Activated CD4-positive, alpha-beta memory T cell treated with anti-CD3 and anti-CD28 coated beads for 36 hours (primary cell): ENCODE measurements at regions not wholly inside any gene's neighbourhood (a gene's known extent, or its start where the extent isn't known, plus 50 kb on each side); places are given as distances from the start of the nearest gene placed in this dataset.

Source experiments
- CTCF ChIA-PET: fragments of 350-600 bp; sonication (Branson Sonifier 250); formaldehyde crosslinking; loops from one replicate; lab custom pipeline; 2021; ENCODE audit warnings: antibody characterized with exemption, inconsistent platforms; lab: Charles Lee
- POLR2A ChIA-PET: fragments of 350-600 bp; sonication (Branson Sonifier 250); formaldehyde crosslinking; loops from one replicate; lab custom pipeline; 2021; ENCODE audit warnings: antibody characterized with exemption; lab: Charles Lee
- DNase-seq: peaks from one replicate; pipeline ENCODE4 v3.0.0-alpha.2; 2020
- H3K27ac Mint-ChIP-seq: one replicate; pipeline ENCODE4 v1.8.0; 2021; ENCODE audit warnings: mixed read lengths
- H3K27me3 Mint-ChIP-seq: one replicate; pipeline ENCODE4 v1.8.0; 2021; ENCODE audit warnings: mixed read lengths
- H3K36me3 Mint-ChIP-seq: one replicate; pipeline ENCODE4 v1.8.0; 2021; ENCODE audit warnings: mixed read lengths
- H3K4me1 Mint-ChIP-seq: one replicate; pipeline ENCODE4 v1.8.0; 2021; ENCODE audit warnings: low read depth, mixed read lengths
- H3K4me3 Mint-ChIP-seq: one replicate; pipeline ENCODE4 v1.8.0; 2021; ENCODE audit warnings: mild to moderate bottlenecking, mixed read lengths
- H3K9me3 Mint-ChIP-seq: one replicate; pipeline ENCODE4 v1.8.0; 2021; ENCODE audit warnings: mixed read lengths
- intact Hi-C: fragments of 100-400 bp; cut with micrococcal nuclease; formaldehyde crosslinking; loops from one replicate; pipeline ENCODE4 v1.15.1; 2023

DNA sequence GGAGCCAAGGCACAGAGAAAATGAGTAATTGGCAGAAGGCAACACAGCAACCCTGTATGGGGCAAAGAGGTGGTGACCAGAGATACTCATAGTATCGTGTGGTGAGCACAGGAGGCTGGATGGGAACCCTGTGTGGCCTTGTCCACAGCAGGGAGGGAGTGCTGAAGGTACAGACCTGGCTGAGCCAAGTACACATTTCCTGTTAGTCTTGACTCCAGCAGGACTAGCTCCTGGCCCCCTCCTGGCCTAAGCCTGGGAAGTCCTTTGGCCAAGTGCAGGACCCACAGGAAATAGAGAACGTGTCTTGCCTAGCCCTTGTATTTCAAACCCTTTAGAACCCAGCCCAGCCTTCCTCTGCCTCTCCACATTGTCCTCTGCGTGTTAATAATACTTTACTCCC is 289.8 kb upstream of the PWP1 start:
- Mint-ChIP-seq H3K4me1 (peaks cover 36% of the 10 kb centered on the region), H3K9me3 (no peaks in the 10 kb centered on the region), H3K36me3 (no peaks in the 10 kb centered on the region), H3K27ac (peak overlapping the region; percentile 1), H3K4me3 (no peak overlapping the region), H3K27me3 (no peaks in the 10 kb centered on the region)
- intact Hi-C loops, result no loop called here
- DNase-seq, result no peak
- ChIA-PET POLR2A (no interaction called here), CTCF (no interaction called here)

DNA sequence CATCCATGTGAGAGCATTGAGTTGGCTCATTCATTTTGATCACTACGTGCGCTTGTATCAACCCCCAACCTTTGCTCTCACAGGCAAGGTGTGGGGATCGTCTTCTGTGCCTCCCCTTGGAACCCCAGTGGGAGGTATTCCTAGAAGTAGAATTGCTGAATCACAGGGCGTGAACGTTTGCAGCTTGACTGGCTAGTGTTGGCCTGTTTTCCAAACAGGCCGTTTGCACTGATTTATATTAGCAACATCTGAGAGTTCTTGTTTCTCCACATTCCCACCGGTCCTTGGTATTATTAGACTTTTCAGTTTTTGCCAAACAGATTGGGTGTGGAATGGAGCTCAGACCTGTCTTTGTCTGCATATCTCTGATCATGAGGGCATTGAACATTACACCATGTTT is 288.6 kb upstream of the PWP1 start:
- no peaks in the 10 kb centered on the region for H3K36me3 Mint-ChIP-seq
- H3K27me3 Mint-ChIP-seq, result no peaks in the 10 kb centered on the region
- DNase-seq, result no peak
- ChIA-PET POLR2A (no interaction called here), CTCF (no interaction called here)
- intact Hi-C loops, result no loop called here
- H3K4me3 Mint-ChIP-seq, result no peak overlapping the region
- H3K27ac Mint-ChIP-seq, result no peak overlapping the region
- no peaks in the 10 kb centered on the region for H3K9me3 Mint-ChIP-seq
- peaks cover 28% of the 10 kb centered on the region for H3K4me1 Mint-ChIP-seq

DNA sequence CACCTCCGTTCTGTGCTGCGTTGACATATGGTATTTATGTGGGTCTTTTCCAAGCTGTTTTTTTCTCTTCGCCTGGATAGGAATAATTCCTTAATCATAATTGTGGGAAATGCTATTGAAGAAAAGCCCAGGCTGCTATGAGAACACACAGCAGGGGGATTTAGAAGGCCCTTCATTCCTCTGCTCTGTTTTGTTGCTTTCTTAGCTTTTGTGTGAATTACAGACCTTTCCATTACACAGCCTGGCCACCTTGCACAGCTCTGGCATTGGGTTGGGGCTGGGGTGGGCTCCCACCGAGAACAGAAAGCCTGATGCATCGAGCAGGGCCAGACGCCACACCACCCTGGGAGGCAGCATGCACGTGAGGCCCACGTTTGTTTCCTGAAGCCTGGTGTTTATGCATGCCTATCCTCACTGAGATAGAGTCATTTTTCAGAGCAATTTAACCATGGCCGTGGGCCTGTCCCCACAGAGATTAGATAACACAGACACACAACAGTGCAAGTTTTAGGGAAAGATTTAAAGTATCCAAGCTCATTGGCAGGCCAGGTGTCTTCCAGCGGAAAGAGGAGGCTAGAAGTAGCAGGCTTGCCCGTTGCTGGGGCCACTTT is 287.6 kb upstream of the PWP1 start:
- no peaks in the 10 kb centered on the region for H3K27me3 Mint-ChIP-seq
- peaks cover 18% of the 10 kb centered on the region for H3K4me1 Mint-ChIP-seq
- no peak overlapping the region for H3K27ac Mint-ChIP-seq
- ChIA-PET POLR2A (no interaction called here), CTCF (interaction anchor here (15.5 kb wide), 1 partner anchor 269 kb away, joined by 182 read pairs; no protein-coding TSS in a partner anchor)
- DNase-seq, result no peak
- intact Hi-C loops, result no loop called here
- H3K4me3 Mint-ChIP-seq, result no peak overlapping the region
- H3K9me3 Mint-ChIP-seq, result no peaks in the 10 kb centered on the region
- no peaks in the 10 kb centered on the region for H3K36me3 Mint-ChIP-seq

DNA sequence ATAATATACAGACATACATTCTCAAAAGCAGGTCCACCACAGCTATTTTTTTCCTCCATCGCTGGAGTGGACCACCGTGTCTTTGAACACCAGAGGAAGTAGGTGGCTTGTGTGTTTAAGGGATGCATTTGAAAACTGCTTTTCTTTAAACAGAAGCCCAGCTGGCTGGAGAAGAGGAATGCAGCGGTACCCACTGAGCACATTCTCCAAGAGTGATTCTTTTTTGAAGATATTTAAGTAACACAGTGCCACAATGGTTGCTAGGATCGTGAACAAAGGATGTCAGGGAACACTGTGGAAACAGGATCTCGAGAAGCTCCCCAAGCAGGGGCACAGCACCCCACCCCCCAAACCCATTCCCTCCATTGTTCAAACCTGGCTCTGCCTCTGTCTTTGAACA is 286.6 kb upstream of the PWP1 start:
- H3K36me3 Mint-ChIP-seq, result no peaks in the 10 kb centered on the region
- DNase-seq, result no peak
- ChIA-PET CTCF (interaction anchor here (0.6 to 15.5 kb wide), 2 partner anchors 13 to 270 kb away, joined by 3 to 182 read pairs; no protein-coding TSS in a partner anchor), POLR2A (no interaction called here)
- H3K27me3 Mint-ChIP-seq, result no peaks in the 10 kb centered on the region
- H3K9me3 Mint-ChIP-seq, result no peaks in the 10 kb centered on the region
- H3K4me1 Mint-ChIP-seq, result peaks cover 10% of the 10 kb centered on the region
- no peak overlapping the region for H3K27ac Mint-ChIP-seq
- intact Hi-C loops, result no loop called here
- no peak overlapping the region for H3K4me3 Mint-ChIP-seq

DNA sequence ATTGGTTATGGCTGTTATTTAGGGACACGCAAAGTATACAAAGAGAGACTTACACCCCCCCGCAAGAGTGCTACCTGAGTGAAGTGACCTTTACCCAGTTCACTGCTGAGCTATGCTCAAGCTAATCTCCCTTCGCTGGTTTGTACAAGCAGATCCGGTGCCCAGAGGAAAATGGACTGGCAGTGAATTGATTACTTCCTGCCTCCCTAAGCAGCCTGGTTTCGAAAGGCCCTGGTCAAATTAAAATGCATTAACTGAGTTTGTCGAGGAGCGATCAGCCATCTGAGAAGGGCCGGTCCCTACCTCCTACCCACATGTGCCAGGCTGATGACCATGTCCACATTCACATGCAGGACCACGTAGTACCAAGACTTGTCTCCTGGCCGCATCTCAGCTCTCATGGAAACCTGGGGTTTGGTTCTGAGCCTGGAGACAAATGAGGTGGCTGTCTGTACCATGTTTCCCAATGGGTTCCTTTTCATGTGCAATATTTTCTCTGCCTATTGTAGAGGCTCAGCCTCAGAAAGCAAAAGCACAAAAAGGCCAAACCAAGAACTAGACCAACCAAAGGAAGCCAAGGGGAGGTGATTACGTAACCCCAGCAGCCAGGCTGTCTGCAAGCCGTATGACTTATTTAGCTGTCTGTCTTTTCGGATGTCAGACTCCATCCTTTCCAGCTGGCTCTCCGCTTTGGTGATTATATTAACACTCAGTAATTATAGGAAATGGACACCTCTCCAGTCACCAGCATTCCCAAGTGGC is 284.7 kb upstream of the PWP1 start:
- H3K36me3 Mint-ChIP-seq, result no peaks in the 10 kb centered on the region
- POLR2A ChIA-PET, result no interaction called here

DNA sequence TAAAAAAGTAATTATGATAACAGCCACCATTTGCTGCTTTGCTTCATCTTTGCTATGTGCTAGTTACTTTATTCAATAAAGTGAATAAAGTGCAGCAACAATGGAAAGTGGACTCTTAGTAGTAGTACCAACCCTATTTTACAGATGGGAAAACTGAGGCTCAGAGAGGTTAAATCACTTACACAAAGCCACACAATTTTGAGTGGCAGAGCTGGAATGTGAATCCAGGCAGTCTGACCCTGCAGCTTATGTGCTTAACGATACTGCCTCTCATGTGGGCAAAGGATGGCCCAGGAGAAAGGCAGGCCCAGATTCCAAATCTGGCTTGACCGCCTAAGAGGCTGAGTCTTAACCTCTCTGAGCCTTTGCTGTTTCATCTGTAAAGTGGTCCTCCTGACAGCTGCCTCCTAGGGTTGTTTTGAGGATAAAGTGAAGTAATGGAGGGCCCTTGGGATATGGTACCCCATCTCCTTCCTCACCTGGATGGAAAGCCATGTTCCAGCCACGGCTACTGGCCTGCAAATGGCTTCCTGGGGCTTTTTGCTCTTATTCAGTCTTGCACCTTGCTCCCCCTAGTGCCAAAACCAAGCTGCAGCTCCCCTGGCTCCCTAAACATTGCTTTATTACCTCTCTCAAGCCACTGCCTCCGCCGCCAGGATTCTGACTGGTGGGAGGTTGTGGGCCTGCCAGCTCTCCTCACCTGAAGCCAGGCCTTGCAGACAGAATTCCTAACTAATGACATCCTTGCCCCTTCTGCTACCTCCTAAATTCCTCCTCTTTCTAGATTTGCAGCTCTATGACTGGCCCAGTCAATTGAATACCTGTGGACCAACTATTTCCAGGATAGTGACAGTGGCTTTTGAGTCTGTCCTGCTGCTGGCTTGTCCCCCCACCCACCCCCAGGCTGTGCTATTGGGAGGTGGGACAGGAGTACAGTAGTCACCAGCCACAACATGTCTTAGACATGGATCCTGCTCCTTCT is 283.3 kb upstream of the PWP1 start:
- Mint-ChIP-seq H3K4me3 (no peak overlapping the region), H3K36me3 (no peaks in the 10 kb centered on the region), H3K4me1 (peaks cover 6% of the 10 kb centered on the region), H3K27ac (no peak overlapping the region), H3K9me3 (no peaks in the 10 kb centered on the region), H3K27me3 (no peaks in the 10 kb centered on the region)
- DNase-seq, result peak; percentile 77
- POLR2A ChIA-PET, result no interaction called here
- intact Hi-C loops, result loop anchor here (1.0 to 10.0 kb wide), 4 partner anchors 30 to 271 kb away; a partner anchor contains a TSS
- CTCF ChIA-PET, result interaction anchor here (0.8 to 15.5 kb wide), 41 partner anchors 10 to 310 kb away, joined by 3 to 182 read pairs (median 4); no protein-coding TSS in a partner anchor

More for the DNA sequence above, 284.7 kb upstream of the PWP1 start:
- Mint-ChIP-seq H3K9me3 (no peaks in the 10 kb centered on the region), H3K27ac (no peak overlapping the region), H3K4me1 (peaks cover 6% of the 10 kb centered on the region), H3K27me3 (no peaks in the 10 kb centered on the region), H3K4me3 (no peak overlapping the region)
- CTCF ChIA-PET, result interaction anchor here (1.2 to 15.5 kb wide), 7 partner anchors 44 to 272 kb away, joined by 4 to 182 read pairs (median 10); no protein-coding TSS in a partner anchor
- intact Hi-C loops, result loop anchor here (10.0 kb wide), 1 partner anchor 176 kb away; no protein-coding TSS in a partner anchor
- DNase-seq, result no peak

DNA sequence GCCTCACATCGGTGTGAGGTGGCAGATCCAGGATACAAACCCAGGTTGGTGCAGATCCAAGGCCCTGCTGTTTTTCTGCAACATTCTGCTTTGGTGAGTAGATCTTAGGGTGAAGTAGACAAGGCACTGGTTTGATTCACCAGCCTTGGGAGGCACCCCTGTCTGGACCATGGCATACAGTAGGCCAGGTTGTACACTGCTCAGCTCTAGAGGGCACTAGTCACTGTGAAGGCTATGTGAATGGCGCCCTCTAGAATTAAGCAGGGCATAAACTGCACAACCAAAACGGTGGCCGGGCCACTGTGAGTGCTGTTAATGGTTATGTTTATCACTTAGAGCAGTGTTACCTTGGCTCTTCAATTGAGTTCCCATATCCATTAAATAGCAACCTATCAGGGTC is 280.6 kb upstream of the PWP1 start:
- no peak overlapping the region for H3K27ac Mint-ChIP-seq
- H3K36me3 Mint-ChIP-seq, result no peaks in the 10 kb centered on the region
- no peak overlapping the region for H3K4me3 Mint-ChIP-seq
- CTCF ChIA-PET, result interaction anchor here (0.6 to 15.5 kb wide), 15 partner anchors 25 to 276 kb away, joined by 3 to 182 read pairs (median 4); no protein-coding TSS in a partner anchor
- intact Hi-C loops, result loop anchor here (1.0 to 10.0 kb wide), 2 partner anchors 180 to 202 kb away; no protein-coding TSS in a partner anchor
- H3K27me3 Mint-ChIP-seq, result no peaks in the 10 kb centered on the region
- H3K9me3 Mint-ChIP-seq, result no peaks in the 10 kb centered on the region
- H3K4me1 Mint-ChIP-seq, result no peaks in the 10 kb centered on the region
- DNase-seq, result peak; percentile 38
- POLR2A ChIA-PET, result interaction anchor here (1.3 kb wide), 1 partner anchor 84 kb away, joined by 5 read pairs; no protein-coding TSS in a partner anchor

DNA sequence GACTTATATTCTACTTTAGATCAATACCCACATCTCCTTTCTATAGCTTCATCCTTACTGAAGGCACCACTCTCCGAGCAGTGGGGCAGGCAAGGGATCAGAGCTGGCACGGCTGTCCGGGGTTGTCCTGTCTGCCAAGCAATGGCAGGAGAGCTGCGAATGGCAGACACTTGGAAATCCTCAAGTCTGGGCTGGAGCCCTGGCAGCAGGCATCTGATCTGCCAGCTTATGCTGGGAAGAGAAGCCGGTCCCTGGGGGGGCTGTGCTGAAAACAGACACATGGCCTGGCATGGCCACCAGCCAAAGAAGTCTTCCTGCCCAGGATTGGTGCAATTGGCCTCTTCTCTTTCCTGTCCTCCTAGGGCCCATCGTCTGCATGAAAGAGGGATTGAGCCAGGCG is 280.2 kb upstream of the PWP1 start:
- ChIA-PET CTCF (interaction anchor here (0.6 to 15.5 kb wide), 14 partner anchors 24 to 314 kb away, joined by 3 to 182 read pairs (median 3); no protein-coding TSS in a partner anchor), POLR2A (interaction anchor here (1.3 kb wide), 1 partner anchor 84 kb away, joined by 5 read pairs; no protein-coding TSS in a partner anchor)
- no peaks in the 10 kb centered on the region for H3K9me3 Mint-ChIP-seq
- no peaks in the 10 kb centered on the region for H3K4me1 Mint-ChIP-seq
- no peak overlapping the region for H3K4me3 Mint-ChIP-seq
- no peak for DNase-seq
- intact Hi-C loops, result loop anchor here (1.0 to 10.0 kb wide), 2 partner anchors 181 to 202 kb away; no protein-coding TSS in a partner anchor
- no peaks in the 10 kb centered on the region for H3K27me3 Mint-ChIP-seq
- no peaks in the 10 kb centered on the region for H3K36me3 Mint-ChIP-seq
- H3K27ac Mint-ChIP-seq, result no peak overlapping the region

DNA sequence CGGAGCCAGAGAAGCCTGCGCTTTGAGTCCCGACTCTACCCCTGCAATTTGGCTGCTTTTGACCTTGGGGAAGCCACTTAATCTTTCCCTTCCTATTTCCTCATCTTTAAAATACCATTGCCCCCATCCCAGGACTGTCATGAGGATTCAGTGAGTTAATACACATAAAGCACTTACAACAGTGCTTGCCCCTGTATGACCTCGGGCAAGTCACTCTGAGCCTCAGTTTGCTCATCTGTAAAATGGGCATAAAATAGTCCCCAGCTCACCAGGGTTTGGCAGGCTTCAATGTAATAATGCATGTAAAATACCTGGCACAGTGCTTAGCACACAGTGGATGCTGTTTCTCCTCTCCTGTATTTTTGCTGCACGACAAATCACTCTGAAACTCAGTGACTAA is 278.7 kb upstream of the PWP1 start:
- no peak for DNase-seq
- Mint-ChIP-seq H3K36me3 (no peaks in the 10 kb centered on the region), H3K4me1 (no peaks in the 10 kb centered on the region), H3K4me3 (no peak overlapping the region), H3K27ac (no peak overlapping the region), H3K27me3 (no peaks in the 10 kb centered on the region), H3K9me3 (no peaks in the 10 kb centered on the region)
- POLR2A ChIA-PET, result no interaction called here
- CTCF ChIA-PET, result interaction anchor here (1.5 to 15.5 kb wide), 3 partner anchors 14 to 278 kb away, joined by 3 to 182 read pairs (median 14); no protein-coding TSS in a partner anchor
- intact Hi-C loops, result loop anchor here (10.0 kb wide), 1 partner anchor 182 kb away; no protein-coding TSS in a partner anchor

DNA sequence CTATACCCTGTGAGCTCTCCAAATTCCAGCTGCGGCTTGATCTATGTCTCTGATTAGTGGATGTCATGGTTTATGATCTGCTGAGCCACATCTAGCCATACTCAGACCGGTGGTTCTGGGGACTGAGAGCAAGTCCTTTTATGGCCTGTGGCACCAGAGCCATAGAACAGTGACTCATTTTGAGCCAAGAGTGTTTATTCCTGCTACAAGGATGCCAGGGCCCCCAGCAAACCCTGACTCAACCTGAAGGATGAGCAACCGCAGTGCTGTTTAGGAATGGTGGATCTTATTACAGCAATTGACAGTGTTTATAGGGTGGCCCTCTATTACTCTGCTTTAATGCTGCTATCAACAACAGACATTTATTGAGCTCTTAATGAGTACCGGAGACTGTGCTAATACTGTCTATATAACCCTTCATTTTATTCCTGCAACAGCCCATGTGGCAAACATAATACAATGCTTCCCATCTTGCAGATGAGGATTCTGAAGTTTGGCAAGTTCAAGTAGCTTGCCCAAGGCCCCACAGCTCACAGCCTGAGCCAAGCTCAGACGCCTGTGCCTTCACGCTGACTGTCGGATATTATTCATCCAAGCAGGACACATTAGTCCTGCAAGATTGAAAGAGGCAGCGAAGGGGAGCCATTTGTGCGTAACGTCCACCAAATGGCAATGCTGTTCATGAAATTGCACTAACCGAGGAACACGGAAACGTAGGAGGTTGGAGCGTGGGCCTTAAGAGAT is 273.6 kb upstream of the PWP1 start:
- Mint-ChIP-seq H3K27ac (no peak overlapping the region), H3K4me3 (no peak overlapping the region), H3K4me1 (no peaks in the 10 kb centered on the region), H3K27me3 (no peaks in the 10 kb centered on the region), H3K36me3 (no peaks in the 10 kb centered on the region), H3K9me3 (no peaks in the 10 kb centered on the region)
- ChIA-PET POLR2A (interaction anchor here (0.6 kb wide), 1 partner anchor 371 kb away, joined by 4 read pairs; no protein-coding TSS in a partner anchor), CTCF (interaction anchor here (1.8 to 15.5 kb wide), 2 partner anchors 9 to 283 kb away, joined by 9 to 182 read pairs; no protein-coding TSS in a partner anchor)
- no peak for DNase-seq
- intact Hi-C loops, result no loop called here
